Colon (tissue), 2 donors: ENCODE measurements at regions not wholly inside any gene's neighbourhood (a gene's known extent, or its start where the extent isn't known, plus 50 kb on each side); places are given as distances from the start of the nearest gene placed in this dataset.
"Not testable (repeated sequence)": the region's sequence is repeated elsewhere in the genome, so short reads cannot be mapped to it uniquely, and the experiment has no call there.

Source experiments
- FAIRE-seq: peaks from 2 replicates; lab custom pipeline; 2012; peaks lifted over from hg19 to GRCh38; lab: Jason Lieb, UNC
- donor health status: control.
- donor health status: control.

DNA sequence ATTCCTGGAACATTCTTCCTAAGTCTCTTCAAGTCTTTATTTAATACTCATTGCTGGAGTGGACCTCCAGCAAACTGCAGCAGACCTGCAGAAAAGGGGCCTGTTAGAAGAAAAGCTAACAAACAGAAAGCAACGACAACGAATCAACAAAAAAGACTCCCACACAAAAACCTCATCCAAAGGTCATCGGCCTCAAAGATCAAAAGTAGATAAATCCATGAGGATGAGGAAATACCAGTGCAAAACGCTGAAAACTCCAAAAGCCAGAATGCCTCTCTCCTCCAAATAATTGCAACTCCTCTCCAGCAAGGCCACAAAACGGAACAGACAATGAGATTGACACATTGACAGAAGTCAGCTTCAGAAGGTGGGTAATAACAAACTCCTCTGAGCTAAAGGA is 472.2 kb downstream of the C12orf50 start:
- no peak for FAIRE-seq

DNA sequence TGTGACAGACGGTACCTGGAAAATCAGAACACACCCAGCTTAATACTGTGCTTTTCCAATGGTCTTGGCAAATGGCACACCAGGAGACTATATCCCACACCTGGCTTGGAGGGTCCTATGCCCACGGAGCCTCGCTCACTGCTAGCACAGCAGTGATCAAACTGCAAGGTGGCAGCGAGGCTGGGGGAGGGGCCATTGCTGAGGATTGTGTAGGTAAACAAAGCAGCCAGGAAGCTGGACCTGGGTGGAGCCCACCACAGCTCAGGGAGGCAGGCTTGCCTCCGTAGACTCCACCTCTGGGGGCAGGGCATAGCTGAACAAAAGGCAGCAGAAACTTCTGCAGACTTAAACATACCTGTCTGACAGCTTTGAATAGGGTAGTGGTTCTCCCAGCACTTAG is 498.0 kb downstream of the C12orf50 start:
- FAIRE-seq, result not testable (repeated sequence)

DNA sequence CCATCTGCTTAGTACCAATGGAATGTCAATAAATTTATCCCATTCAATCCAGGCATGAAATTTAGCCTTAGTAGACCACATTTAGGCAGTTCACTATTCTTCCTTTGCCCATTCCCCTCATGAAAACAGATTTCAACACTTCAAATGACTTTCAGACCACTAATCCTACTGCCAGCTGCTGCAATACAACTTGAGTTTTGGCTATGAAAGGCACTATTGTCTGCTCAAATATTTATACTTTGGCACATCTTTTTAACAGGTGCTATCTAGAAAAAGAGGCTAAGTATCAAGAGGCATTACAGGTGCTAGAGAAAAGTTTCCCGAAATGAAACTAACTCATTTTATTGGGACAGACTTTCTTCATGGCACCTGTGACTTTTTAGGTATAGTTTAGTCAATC is 499.8 kb downstream of the C12orf50 start:
- no peak for FAIRE-seq

DNA sequence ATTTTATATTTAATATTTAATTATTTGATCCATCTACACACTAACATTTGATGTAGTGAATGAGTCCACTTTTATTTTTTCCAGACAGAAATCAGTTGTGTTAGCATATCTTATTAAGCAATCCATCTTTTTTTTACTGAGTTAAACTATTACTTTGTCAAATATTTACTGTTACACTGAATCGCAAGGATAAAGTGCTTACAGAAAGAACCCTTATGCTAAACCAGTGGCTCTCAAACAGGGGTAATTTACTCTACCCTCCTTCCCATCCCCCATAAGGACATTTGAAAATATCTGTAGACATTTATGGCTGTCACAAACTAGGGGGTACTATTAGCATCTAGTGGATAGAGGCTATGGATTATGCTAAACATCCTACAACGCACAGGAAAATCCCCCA is 508.2 kb downstream of the C12orf50 start:
- FAIRE-seq, result no peak

DNA sequence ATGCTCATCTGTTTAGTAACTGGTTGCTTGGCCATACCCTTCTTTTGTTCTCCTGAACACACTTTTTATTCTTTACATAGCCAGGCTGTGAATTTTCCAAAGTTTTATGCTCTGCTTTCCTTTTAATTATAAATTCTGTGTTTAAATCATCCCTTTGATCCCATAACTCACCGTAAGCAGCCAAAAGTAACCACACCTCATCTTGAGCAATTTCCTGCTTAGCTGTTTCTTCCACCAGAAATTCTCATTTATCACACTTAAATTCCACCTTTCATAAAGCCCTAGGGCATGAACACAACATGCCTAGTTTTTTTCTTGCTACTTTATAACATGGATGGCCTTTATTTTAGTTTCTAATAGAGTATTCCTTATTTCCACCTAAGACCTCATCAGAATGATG is 510.7 kb downstream of the C12orf50 start:
- FAIRE-seq, result no peak

DNA sequence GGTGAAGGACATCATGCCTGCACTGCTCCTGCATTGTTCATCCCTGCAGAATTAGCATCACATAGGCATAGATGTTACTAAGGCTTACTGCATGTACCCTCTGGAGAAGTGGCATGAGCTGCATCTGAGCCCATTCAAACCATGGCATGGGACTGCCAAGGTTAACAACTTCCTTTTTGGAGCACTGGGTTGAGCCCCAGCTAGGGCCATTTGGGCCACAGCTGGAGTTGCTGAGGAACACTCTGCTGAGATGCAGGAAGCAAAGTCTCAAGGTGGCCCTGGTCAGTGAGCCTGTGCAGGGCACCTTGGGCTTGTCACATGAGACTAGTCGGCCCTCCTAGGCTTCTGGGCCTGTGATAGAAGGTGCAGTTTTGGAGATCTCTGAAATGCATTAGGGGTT is 511.2 kb downstream of the C12orf50 start:
- FAIRE-seq, result no peak

DNA sequence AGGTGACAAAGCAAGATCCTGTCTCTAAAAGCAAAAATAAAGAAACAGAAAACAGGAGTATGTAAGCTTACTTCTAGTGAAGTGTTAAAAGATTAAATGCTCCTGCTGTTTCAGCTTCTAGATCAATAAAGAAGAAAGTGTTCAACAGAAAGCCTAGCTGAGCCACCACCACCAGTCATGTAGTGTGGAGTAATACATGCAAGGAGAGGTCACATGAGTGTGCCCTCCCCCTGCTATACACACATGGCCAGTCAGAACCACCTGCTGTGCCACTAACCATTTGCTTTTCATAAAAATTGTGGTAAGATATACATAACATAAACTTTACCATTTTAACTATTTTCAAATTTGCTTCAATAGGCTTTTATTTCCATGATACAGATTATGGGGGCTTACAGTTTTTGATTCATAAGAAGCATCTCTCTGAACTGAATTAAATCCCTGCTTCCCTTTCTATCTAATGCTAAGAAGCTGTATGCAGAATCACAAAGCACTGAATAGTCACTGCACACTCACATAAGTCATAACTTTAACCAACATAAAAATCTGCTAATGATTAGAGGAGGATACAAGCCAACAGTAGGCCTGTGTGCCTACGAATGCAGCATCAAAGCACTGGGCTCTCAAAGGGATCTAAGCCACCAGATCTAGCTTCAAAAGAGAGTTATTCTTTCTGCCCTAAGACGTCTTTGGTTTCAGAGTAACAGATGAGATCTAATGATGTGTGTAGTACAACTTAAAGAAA is 515.5 kb downstream of the C12orf50 start:
- FAIRE-seq, result no peak

DNA sequence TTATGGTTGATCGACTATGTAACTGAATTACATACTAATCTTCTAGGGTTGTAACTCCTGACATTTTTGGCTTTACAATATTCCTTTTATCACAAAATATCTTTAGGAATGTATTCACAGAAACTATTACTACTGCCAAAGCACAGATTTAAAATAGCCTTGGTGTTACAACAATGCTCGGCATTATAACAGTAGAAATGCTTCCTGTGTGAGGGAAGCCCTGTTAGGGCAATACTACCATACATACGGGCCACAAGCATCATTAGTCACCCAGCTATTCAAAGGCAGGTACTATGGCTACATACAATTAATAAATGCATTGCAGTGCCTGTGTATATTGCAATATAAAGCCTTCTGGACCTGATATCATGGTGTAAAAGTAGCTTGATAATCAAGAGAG is 517.8 kb downstream of the C12orf50 start:
- FAIRE-seq, result no peak

DNA sequence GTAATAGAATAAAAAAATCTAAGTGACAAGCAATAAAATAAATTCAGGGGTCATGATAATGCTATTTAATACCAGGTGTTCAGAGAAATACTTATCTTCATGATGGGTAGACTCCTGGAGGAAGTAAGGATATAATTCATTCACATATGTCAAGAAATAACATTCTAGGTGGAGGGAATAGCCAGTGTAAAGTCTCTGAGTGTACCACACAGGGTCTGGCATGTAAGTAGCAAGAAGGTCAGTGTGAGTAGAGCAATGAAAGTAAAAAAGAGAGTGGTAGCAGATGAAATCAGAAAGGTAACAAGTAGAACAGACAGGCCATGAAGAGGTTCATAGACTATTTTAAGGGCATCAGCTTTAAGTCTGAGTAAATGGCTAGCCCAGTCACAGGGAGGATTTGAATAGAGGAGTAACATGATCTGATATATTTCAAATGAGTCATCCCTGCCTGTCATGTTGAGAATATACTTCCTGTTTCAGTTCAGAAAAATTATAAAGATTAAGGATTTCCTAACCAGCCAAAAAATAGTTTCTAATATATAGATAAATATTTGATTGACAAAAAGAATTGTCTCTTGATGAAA is 519.9 kb downstream of the C12orf50 start:
- FAIRE-seq, result no peak

DNA sequence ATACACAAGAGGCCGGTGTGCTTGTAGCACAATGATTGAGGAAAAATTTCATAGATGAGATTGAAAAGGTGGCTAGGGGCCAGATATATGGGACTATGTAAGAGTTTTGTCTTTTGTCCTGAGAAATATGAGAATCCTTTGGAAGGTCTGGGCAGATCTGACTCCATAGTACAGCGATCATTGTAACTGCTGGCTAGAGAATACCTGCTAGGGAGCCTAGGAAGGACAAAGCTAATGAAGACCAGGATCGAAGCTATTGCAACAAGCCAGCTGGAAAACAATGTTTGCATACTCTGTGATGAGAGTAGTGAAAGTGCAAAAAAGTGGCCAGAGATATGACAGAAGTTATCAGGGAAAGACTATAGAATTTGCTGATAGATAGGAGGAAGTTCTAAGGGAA is 537.6 kb downstream of the C12orf50 start:
- no peak for FAIRE-seq

DNA sequence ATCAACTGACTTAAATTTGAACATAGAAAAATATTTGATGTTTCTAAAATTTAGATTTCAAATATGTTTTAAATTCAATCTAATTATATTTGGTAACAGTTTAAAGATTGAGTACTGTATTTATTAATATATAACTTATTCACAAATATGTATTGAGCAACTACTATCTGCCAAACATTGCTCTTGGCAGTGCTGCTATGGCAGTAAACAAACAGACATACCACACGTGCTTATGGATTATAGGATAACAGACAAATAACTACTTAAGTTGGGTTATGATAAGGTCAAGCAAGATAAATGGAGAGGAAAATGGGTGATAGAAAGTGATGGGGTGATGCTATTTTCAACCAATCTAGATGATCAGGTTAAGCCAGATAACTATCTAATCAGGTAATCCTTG is 538.1 kb downstream of the C12orf50 start:
- no peak for FAIRE-seq

DNA sequence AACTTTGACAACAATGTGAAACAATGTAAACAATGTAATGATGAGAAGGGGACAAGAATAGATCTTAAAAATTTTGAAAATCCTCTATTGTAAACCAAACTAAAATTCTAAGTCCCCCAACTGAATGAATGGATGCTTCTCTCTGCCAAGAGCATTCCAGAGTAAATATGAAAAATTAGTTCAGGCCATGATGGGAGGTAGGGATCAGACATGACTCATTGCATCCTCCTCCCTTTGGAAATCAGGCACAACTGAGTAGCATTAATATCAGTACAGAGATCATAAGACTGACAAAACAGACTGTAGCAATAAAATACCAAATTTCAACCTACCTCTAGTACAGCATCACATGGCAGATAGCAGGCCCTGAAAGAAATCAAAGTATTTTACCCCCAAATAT is 559.9 kb downstream of the C12orf50 start:
- no peak for FAIRE-seq

DNA sequence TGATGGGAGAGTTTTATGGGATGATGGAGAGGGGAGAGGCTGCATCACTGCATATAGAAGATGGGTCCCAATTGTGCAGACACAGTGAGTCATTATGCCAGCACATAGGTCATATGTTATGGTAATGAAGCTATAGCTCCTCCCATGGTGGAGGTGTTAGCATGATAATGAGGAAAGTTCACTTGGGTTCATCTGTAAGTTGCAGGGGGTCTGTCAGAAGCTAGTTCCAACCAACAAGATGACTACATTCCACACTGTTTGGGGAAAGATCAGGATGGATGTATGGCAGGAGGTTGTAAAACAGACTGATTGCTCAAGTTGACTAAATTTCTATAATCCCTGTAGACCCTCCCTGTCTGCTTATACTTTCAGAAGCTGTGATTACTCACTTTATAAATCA is 561.3 kb downstream of the C12orf50 start:
- no peak for FAIRE-seq

DNA sequence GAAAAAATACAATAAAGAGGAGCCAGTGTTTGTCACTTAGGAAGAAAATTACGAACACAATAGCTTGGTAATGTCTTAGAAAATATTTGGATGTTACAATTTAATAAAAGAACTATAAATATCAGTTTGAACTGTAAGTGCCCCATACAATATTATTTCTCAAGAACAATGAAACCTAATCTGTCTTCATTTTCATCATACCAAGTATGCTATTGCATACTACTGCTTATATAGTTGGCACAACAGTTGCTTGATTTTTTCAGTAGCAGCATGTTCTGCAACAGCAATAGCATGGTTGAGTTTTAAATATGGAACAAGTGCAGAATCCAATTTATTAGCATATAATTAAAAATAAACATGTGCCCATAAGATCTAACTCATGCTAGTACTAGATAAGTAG is 564.6 kb downstream of the C12orf50 start:
- no peak for FAIRE-seq

DNA sequence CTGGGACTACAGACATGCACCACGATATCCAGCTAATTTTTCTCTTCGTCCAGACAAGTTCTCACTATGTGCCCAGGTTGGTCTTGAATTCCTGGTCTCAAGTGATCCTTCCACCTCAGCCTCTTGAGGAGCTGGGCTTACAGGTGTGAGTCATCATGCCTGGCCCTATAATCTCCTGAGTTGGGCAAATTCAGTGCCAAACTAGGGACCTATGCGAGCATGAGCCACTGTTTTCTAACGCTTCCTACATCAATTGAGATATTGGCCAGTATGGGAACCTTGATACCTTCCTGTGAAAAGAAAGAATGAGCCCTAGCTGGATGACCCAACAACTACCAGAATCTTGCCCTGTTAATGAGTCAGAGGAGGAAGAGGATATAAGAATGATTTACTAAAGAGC is 585.2 kb downstream of the C12orf50 start:
- FAIRE-seq, result no peak

DNA sequence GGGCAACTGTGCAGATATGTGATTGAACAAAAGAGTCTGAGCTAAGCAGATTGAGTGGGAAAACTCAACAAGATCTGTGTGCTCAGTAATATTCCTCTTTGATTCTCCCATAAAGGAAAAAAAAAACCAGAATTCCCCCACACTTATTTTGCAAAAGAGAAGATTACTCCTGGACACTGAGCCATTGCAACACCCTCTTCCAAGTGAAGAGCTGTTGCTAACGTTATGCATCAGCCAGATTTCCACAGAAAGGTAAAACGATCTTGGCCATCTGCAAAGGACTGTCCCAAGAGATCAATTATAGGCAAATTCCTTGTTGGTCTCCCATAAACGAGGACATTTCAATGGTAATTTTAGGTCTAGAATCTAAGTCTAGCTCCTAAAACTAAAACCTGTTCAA is 587.7 kb downstream of the C12orf50 start:
- no peak for FAIRE-seq

DNA sequence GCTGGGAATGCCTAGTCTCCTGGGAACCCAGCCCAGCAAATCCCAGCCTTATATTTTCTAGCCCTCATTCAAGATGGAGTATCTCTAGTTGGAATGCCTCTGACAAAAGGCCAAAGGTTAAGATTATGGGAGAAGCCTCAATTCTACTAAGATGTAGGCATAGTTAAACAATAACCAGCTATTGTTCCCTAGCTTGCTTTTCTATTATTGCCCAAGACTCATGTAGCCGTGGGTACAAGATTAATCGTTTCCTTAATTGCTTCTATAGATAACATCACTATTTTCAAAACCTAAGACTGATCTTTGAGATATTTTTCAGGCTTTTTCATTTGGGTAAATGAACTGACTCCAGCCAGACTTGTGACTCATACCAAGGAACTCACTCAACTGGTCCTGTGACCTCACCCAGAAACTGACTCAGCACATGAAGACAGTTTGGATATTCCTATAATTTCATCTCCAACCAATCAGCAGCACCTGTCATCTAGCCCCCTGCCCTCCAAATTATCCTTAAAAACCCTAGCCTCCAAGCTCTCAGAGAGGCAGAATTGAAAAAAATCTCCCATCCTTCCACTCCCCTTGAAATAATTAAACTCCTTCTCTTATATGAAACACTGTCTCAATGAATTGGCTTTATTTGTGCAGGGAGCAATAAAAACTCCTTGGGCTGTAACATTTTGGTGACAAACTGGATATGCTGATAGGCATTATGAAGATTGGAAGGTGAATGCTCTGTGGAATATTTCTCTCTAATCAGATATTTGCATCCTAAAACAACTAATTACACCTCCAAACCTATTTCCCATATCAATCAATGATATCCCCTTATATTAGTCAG is 589.0 kb downstream of the C12orf50 start:
- no peak for FAIRE-seq

DNA sequence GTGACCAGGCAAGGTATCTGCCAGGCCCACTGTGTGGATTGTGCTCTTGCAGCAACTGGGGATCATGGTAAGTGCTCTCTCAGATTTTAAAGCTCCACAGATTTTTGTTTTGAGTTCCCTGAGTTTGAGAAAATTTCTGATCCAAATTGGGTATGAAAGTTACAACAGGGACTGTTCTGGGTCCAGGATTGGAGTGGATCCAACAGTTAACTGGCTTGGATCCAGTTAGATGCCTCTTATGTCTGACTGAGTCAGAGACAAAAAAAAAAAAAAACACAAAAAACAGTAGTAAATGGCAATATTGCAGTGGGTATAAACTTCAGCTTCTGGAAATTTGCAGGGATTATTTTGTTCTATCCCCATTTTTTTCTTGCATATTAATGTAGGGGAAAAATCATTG is 598.8 kb downstream of the C12orf50 start:
- FAIRE-seq, result no peak

DNA sequence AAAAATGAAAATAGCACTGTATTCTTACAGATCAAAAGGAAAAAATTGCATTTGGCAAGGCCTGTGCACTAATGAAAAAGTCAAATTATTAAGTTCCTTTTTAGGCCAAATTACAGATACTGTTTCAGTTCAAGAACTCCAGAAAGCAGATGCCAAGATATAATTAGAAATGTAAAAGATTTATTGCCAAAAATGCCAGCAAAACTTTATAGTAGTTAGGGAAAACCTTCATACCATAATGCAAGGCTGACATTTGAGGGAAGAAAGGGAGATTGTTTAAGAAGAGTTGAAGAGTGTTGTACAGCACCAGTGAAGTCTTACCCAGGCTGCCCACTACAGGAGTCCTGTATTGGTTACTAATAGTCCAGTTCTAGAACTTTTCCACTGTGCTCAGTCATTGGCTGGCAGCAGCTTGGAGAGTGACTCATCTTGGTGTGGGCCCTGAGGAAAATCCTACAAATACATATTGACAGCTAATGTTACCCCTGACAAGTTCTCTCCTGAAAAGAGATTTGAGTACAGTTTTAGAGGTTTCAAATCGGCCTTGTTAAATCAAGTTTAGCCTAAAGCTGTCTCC is 600.4 kb downstream of the C12orf50 start:
- no peak for FAIRE-seq

DNA sequence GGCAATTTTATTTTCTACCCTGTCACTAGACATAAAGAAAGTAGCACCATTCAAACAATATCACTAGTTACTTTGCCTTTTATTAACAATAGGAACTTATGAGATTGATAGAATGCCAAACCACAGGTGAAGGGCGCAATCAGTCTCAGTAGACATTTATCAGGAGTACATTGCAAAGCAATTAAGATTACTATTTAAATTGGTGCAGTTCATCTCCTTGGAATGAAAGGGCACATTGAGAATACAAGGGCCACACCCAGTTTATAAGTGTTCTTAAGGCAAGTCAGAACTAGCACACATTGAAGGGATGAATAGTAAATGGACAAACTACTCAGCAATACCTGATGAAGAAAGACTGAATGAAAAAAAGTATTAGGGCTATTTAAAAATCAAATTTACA is 601.4 kb downstream of the C12orf50 start:
- FAIRE-seq, result no peak

DNA sequence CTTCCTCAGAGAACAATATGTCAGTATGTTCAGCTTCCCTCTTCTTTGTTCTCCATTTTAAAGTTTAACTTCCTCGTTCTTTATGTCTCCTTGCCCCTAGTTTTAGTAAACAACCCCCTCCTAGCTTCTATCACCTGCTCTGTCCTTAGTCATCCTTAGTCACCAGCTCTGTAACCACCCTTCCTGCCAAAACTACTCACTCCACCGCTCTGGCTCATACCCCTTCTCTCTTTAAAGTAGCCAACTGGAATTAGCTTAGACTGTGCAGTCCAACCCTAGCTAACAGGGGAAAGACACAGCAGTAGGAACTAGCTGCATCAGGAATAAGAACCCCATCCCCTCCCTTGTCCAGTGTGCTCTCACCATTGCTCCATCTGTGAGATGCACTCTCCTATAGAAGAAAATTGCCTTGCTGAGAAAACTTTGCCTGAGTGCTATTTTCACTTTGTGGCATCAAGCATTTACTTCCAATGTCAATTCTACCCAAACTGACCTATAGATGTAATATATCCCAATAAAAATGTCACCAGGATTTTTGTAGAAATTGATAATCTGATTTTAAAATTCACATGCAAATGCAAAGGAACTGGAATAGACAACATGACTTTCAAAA is 603.2 kb downstream of the C12orf50 start:
- FAIRE-seq, result no peak

DNA sequence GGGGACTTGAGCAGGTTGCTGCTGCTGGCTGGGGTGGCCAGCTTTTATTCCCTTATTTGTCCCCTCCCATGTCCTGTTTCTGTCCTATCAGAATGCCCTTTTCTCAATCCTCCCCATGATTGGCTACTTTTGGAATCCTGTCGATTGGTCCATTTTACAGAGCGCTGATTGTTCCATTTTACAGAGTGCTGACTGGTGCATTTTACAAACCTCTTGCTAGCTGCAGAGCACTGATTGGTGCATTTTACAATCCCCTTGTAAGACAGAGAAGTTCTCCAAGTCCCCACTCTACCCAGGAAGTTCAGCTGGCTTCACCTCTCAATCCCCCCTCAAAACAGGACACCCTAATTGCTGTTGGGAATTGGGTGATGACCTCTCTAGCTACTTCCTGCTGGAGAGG is 608.0 kb downstream of the C12orf50 start:
- not testable (repeated sequence) for FAIRE-seq

DNA sequence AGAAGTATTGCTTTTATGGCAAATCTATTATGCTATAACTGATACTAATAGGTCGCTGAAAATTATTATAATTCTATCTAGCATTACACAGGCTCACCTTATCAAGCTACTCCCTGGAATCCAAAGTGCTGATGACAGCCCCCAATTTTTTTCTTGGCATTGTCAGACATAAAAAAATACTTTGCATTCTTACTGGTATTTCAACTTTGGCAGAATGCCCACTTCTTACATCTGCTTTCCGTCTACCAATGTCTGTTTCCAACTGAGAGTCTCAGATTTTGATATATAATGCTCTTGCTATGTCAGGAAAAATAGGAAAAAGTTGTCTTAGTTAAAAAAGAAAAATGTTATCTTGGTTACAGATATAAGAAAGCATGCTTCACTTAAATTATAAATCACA is 615.4 kb downstream of the C12orf50 start:
- FAIRE-seq, result no peak
